ENCODE measurements at regions not wholly inside any gene's neighbourhood (a gene's known extent, or its start where the extent isn't known, plus 50 kb on each side); places are given as distances from the start of the nearest gene placed in this dataset.
A peak's percentile ranks its signal among the peaks of the same experiment; 100 is the strongest.

GRCh38 chr1:244314921-244315559 is 136.7 kb downstream of the ADSS2 start:
- no peak for DNase-seq (ENCODE audit: low spot score)
- no peak for TF ChIP-seq CTCF (IDR thresholded peaks at IDR 0.05; ENCODE audit: extremely low read depth, missing control alignments)

GRCh38 chr1:244315996-244316395 is 135.7 kb downstream of the ADSS2 start:
- no peak for TF ChIP-seq CTCF (IDR thresholded peaks at IDR 0.05; ENCODE audit: extremely low read depth, missing control alignments)
- DNase-seq (ENCODE audit: low spot score): no peak

- DNase-seq (ENCODE audit: low spot score): no peak
Observed at GRCh38 chr1:244316407-244316806, 135.3 kb downstream of the ADSS2 start.

GRCh38 chr1:244316986-244317655 is 134.6 kb downstream of the ADSS2 start:
- no peak for DNase-seq (ENCODE audit: low spot score)
- TF ChIP-seq CTCF (IDR thresholded peaks at IDR 0.05; ENCODE audit: extremely low read depth, missing control alignments): no peak

More at GRCh38 chr1:244316407-244316806, 135.3 kb downstream of the ADSS2 start:
- TF ChIP-seq CTCF (IDR thresholded peaks at IDR 0.05; ENCODE audit: extremely low read depth, missing control alignments): no peak

GRCh38 chr1:244318078-244318477 is 133.6 kb downstream of the ADSS2 start:
- TF ChIP-seq CTCF (IDR thresholded peaks at IDR 0.05; ENCODE audit: extremely low read depth, missing control alignments): no peak
- no peak for DNase-seq (ENCODE audit: low spot score)

- no peak for DNase-seq (ENCODE audit: low spot score)
- TF ChIP-seq CTCF (IDR thresholded peaks at IDR 0.05; ENCODE audit: extremely low read depth, missing control alignments): no peak
Observed at GRCh38 chr1:244318512-244318911, 133.2 kb downstream of the ADSS2 start.

- DNase-seq (ENCODE audit: low spot score): peak; percentile 45
Observed at GRCh38 chr1:244319283-244320132, 132.2 kb downstream of the ADSS2 start.

More at GRCh38 chr1:244319283-244320132, 132.2 kb downstream of the ADSS2 start:
- no peak for TF ChIP-seq CTCF (IDR thresholded peaks at IDR 0.05; ENCODE audit: extremely low read depth, missing control alignments)
